ENCODE measurements at regions not wholly inside any gene's neighbourhood (a gene's known extent, or its start where the extent isn't known, plus 50 kb on each side); places are given as distances from the start of the nearest gene placed in this dataset.
"Not testable (repeated sequence)": the region's sequence is repeated elsewhere in the genome, so short reads cannot be mapped to it uniquely, and the experiment has no call there.

DNA sequence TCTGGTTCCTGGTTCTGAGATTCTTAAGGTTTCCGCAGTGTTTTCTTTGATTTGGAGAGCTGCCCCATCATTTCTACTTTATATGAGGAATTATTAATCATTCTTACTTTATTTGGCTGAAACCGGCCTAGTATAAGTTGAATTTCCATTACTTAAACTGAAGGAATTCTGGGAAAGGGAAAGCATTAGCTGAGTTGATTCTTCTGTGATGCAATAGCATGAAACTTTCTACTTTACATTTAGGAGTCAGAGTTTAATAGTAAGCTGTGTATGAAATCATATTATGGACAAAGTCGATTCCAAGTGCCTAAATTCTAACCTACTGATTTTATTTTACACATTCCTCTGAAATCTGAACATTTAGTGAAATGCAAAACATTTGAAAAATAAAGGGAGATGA lies 1269.7 kb upstream of the ZEB2 start:
- Histone ChIP-seq H3K36me3 (ENCODE audit: insufficient read depth, low read length) (no peaks in the 10 kb centered on the region), H2AFZ (ENCODE audit: low read depth, low read length) (no peak overlapping the region), H3K9me3 (ENCODE audit: insufficient read depth, low read depth, low read length) (no peaks in the 10 kb centered on the region), H3K27ac (ENCODE audit: low read depth, low read length) (no peak overlapping the region), H3K27me3 (ENCODE audit: insufficient read depth, low read length) (no peaks in the 10 kb centered on the region), H3K4me3 (ENCODE audit: insufficient read depth, low read depth, low read length) (no peak overlapping the region), H3K4me2 (ENCODE audit: low read length) (no peak overlapping the region), H3K4me1 (ENCODE audit: insufficient read depth, low read length) (no peaks in the 10 kb centered on the region), H3K79me2 (ENCODE audit: insufficient read depth, low read length) (no peaks in the 10 kb centered on the region), H4K20me1 (ENCODE audit: insufficient read depth, low read length) (no peaks in the 10 kb centered on the region), H3K9ac (ENCODE audit: low read length) (no peak overlapping the region)
- TF ChIP-seq EZH2 (IDR thresholded peaks at IDR 0.05; ENCODE audit: insufficient read depth, low read length) (no peak), CTCF (IDR thresholded peaks at IDR 0.05; ENCODE audit: insufficient read depth, low read depth, low read length) (no peak)
- Mint-ChIP-seq H3K9me3 (ENCODE audit: unreplicated experiment) (peaks cover 11% of the 10 kb centered on the region), H3K27me3 (ENCODE audit: low read depth, unreplicated experiment) (no peaks in the 10 kb centered on the region), H3K36me3 (ENCODE audit: low read depth, unreplicated experiment) (no peaks in the 10 kb centered on the region), H3K4me3 (ENCODE audit: unreplicated experiment) (no peak overlapping the region), H3K4me1 (ENCODE audit: low read depth, unreplicated experiment) (no peaks in the 10 kb centered on the region), H3K27ac (ENCODE audit: unreplicated experiment) (peak overlapping the region; percentile 28)
- DNase-seq (ENCODE audit: low read depth) (no peak), FAIRE-seq (no peak)

DNA sequence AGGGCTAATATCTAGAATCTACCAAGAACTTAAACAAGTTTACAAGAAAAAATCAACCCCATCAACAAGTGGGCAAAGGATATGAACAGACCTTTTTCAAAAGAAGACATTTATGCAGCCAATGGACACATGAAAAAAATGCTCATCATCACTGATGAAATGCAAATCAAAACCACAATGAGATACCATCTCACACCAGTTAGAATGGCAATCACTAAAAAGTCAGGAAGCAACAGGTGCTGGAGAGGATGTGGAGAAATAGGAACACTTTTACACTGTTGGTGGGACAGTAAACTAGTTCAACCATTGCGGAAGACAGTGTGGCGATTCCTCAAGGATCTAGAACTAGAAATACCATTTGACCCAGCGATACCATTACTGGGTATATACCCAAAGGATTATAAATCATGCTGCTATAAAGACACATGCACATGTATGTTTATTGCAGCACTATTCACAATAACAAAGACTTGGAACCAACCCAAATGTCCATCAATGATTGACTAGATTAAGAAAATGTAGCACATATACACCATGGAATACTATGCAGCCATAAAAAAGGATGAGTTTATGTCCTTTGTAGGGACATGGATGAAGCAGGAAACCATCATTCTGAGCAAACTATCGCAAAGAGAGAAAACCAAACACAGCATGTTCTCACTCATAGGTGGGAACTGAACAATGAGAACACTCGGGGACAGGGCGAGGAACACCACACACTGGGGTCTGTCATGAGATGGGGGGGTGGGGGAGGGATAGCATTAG lies 1267.9 kb upstream of the ZEB2 start:
- not testable (repeated sequence) for H3K4me2 ChIP-seq (ENCODE audit: low read length); H4K20me1 ChIP-seq (ENCODE audit: insufficient read depth, low read length); H3K27me3 Mint-ChIP-seq (ENCODE audit: low read depth, unreplicated experiment); H3K36me3 Mint-ChIP-seq (ENCODE audit: low read depth, unreplicated experiment); DNase-seq (ENCODE audit: low read depth); H3K36me3 ChIP-seq (ENCODE audit: insufficient read depth, low read length); H3K27ac Mint-ChIP-seq (ENCODE audit: unreplicated experiment); H3K79me2 ChIP-seq (ENCODE audit: insufficient read depth, low read length); H3K4me1 Mint-ChIP-seq (ENCODE audit: low read depth, unreplicated experiment); H3K4me1 ChIP-seq (ENCODE audit: insufficient read depth, low read length); H3K9ac ChIP-seq (ENCODE audit: low read length); H3K9me3 ChIP-seq (ENCODE audit: insufficient read depth, low read depth, low read length); H3K4me3 ChIP-seq (ENCODE audit: insufficient read depth, low read depth, low read length); H3K4me3 Mint-ChIP-seq (ENCODE audit: unreplicated experiment); H3K27ac ChIP-seq (ENCODE audit: low read depth, low read length); H3K27me3 ChIP-seq (ENCODE audit: insufficient read depth, low read length); FAIRE-seq; H2AFZ ChIP-seq (ENCODE audit: low read depth, low read length)
- peaks cover 11% of the 10 kb centered on the region for H3K9me3 Mint-ChIP-seq (ENCODE audit: unreplicated experiment)

GRCh38 chr2:145782607-145783006 lies 1262.7 kb upstream of the ZEB2 start:
- H3K9ac ChIP-seq (ENCODE audit: low read length); H3K4me3 ChIP-seq (ENCODE audit: insufficient read depth, low read depth, low read length); H3K4me3 Mint-ChIP-seq (ENCODE audit: unreplicated experiment); H3K79me2 ChIP-seq (ENCODE audit: insufficient read depth, low read length); FAIRE-seq; H3K27me3 ChIP-seq (ENCODE audit: insufficient read depth, low read length); DNase-seq (ENCODE audit: low read depth); H3K4me1 ChIP-seq (ENCODE audit: insufficient read depth, low read length); H3K27me3 Mint-ChIP-seq (ENCODE audit: low read depth, unreplicated experiment); H2AFZ ChIP-seq (ENCODE audit: low read depth, low read length); H3K9me3 ChIP-seq (ENCODE audit: insufficient read depth, low read depth, low read length); H3K36me3 ChIP-seq (ENCODE audit: insufficient read depth, low read length); H4K20me1 ChIP-seq (ENCODE audit: insufficient read depth, low read length); H3K4me2 ChIP-seq (ENCODE audit: low read length); H3K36me3 Mint-ChIP-seq (ENCODE audit: low read depth, unreplicated experiment); H3K27ac Mint-ChIP-seq (ENCODE audit: unreplicated experiment); H3K4me1 Mint-ChIP-seq (ENCODE audit: low read depth, unreplicated experiment); H3K27ac ChIP-seq (ENCODE audit: low read depth, low read length): not testable (repeated sequence)
- H3K9me3 Mint-ChIP-seq (ENCODE audit: unreplicated experiment) = peaks cover 11% of the 10 kb centered on the region

Data from astrocyte (in vitro differentiated cells and primary cell).